NB4 (cell line): ENCODE measurements at regions not wholly inside any gene's neighbourhood (a gene's known extent, or its start where the extent isn't known, plus 50 kb on each side); places are given as distances from the start of the nearest gene placed in this dataset.

Source experiments
- POLR2A ChIP-seq: IDR thresholded peaks from 2 replicates; pipeline ENCODE4 v1.6.1; 2011; ENCODE audit warnings: mild to moderate bottlenecking; ENCODE audit not compliant: insufficient read length; ENCODE audit errors: extremely low read depth
- TF ChIP-seq, protein P1 (sequence below): IDR thresholded peaks from one replicate; pipeline ENCODE4 v1.5.1; 2012; ENCODE audit warnings: low read depth, low read length

- TF ChIP-seq, protein P1, sequence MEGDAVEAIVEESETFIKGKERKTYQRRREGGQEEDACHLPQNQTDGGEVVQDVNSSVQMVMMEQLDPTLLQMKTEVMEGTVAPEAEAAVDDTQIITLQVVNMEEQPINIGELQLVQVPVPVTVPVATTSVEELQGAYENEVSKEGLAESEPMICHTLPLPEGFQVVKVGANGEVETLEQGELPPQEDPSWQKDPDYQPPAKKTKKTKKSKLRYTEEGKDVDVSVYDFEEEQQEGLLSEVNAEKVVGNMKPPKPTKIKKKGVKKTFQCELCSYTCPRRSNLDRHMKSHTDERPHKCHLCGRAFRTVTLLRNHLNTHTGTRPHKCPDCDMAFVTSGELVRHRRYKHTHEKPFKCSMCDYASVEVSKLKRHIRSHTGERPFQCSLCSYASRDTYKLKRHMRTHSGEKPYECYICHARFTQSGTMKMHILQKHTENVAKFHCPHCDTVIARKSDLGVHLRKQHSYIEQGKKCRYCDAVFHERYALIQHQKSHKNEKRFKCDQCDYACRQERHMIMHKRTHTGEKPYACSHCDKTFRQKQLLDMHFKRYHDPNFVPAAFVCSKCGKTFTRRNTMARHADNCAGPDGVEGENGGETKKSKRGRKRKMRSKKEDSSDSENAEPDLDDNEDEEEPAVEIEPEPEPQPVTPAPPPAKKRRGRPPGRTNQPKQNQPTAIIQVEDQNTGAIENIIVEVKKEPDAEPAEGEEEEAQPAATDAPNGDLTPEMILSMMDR: no peak
- TF ChIP-seq POLR2A: no peak
Measured at GRCh38 chr1:98260839-98261238, 340.0 kb upstream of the DPYD start.
